ENCODE measurements at regions not wholly inside any gene's neighbourhood (a gene's known extent, or its start where the extent isn't known, plus 50 kb on each side); places are given as distances from the start of the nearest gene placed in this dataset.

DNA sequence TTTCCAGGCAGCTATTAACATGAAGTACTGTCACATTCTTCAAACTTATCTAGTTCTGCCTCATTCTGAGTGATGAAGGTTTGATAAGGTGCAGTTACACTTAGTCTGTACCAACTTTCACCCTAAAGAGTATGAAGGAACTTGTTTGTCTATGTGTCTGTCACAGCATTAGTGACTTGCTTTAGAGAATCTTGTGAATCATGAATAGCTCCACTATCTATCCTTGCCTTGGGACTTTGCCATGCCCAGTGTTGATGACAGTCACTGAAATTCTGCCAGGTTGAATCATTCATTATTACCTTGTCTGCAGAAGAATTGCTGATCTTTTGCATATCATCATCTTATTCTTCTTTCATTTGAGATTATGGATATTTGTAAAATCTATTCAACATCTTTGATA, 50.9 kb upstream of the A1CF start:
- ChIA-PET CTCF (no interaction called here), POLR2A (no interaction called here)
- TF ChIP-seq, protein P1, sequence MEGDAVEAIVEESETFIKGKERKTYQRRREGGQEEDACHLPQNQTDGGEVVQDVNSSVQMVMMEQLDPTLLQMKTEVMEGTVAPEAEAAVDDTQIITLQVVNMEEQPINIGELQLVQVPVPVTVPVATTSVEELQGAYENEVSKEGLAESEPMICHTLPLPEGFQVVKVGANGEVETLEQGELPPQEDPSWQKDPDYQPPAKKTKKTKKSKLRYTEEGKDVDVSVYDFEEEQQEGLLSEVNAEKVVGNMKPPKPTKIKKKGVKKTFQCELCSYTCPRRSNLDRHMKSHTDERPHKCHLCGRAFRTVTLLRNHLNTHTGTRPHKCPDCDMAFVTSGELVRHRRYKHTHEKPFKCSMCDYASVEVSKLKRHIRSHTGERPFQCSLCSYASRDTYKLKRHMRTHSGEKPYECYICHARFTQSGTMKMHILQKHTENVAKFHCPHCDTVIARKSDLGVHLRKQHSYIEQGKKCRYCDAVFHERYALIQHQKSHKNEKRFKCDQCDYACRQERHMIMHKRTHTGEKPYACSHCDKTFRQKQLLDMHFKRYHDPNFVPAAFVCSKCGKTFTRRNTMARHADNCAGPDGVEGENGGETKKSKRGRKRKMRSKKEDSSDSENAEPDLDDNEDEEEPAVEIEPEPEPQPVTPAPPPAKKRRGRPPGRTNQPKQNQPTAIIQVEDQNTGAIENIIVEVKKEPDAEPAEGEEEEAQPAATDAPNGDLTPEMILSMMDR (IDR thresholded peaks at IDR 0.05; ENCODE audit: control extremely low read depth, extremely low read depth, low read depth, missing control alignments), result no peak
- DNase-seq (ENCODE audit: extremely low spot score), result no peak

DNA sequence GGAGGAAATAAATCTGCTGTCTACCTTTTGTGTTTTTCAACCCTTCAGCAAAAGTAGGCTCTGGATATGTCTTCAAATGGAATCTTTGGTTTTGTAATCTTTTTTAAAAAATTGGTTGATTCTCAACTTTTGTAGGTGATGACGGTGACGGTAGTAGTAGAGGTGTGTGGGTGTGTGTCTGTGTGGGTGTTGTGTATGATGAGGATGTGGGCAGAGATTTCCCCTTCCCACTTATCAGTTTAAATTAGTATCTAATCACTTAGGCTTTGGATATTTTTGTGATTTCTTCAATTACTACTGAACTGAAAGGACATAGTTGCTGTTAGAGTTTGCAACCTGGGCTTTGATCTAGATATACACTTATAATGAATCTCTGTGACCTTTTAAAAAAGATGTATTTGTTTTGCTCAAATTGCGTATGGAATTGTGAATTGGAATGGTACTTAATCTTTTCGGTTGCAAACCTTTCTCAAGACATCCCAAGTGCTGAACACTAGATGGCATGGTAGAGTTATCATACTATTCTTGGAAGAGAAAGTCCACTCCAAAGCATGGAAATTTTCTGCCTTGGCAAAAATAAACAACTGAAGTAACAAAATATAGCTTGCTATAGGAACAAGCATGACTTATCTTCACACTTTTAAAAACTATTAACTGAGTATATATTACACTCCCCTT, 51.9 kb upstream of the A1CF start:
- POLR2A ChIA-PET, result no interaction called here
- TF ChIP-seq, protein P1 (IDR thresholded peaks at IDR 0.05; ENCODE audit: control extremely low read depth, extremely low read depth, low read depth, missing control alignments), result peak; percentile 32
- CTCF ChIA-PET, result interaction anchor here (1.1 kb wide), 1 partner anchor 16 kb away, joined by 3 read pairs; no protein-coding TSS in a partner anchor
- DNase-seq (ENCODE audit: extremely low spot score), result no peak

DNA sequence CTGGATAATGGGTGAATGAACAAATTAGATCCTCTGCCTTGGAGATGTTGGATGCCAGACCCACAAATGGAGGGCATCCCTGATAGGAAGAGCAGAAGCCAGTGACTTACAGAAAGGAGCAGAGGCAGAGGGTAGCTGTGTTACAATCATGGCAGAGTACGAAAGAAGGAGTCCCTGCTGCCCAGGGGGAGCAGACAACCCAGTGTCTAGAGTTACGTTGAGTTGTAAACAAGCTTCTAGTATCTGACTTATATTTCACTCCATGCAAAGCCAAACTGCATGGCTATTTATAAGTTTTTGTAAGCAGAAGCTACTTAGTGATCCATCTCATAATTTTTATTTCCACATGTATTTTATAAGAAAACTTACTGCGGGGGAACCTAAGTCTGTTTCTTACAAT, 56.2 kb upstream of the A1CF start:
- CTCF ChIA-PET, result interaction anchor here (0.7 to 0.9 kb wide), 2 partner anchors 8 to 20 kb away, joined by 3 read pairs; no protein-coding TSS in a partner anchor
- DNase-seq (ENCODE audit: extremely low spot score), result no peak
- TF ChIP-seq, protein P1 (IDR thresholded peaks at IDR 0.05; ENCODE audit: control extremely low read depth, extremely low read depth, low read depth, missing control alignments), result no peak
- POLR2A ChIA-PET, result no interaction called here

DNA sequence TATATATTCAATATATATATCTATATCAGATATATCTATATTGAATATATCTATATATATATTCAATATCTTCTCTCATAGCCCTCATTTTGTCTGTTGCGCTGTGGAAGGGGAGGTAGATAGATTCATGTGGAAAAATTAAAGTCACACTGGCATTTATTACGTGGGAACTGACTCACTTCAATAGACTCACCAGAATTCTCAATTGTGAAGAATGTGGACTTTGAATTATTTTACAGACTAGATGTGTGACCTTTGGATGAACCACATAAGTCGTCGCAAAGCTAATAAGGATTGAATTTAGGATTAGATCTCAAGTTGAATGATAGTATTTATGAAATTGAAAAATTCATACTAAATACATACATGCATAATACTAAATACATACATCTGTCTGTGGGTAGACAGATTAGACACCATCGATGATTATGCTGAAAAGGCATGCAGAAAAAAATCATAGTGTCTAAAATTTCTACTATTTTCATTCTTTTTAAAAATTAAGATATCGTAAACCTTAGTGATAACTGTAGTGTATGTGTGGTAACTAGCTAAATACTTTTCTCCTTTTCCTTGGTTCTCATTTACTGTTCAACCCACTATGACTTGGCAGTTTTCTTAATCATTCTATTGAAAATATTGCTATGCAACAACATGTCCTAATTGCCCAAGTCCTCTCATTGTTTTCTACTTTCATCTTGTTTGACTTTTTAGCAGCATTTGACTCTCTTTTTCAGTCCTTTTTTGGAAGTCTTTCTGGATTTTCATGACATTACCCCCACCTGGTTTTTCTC, 61.8 kb upstream of the A1CF start:
- POLR2A ChIA-PET, result no interaction called here
- CTCF ChIA-PET, result interaction anchor here (1.0 to 1.9 kb wide), 2 partner anchors 15 to 29 kb away, joined by 3 to 5 read pairs; no protein-coding TSS in a partner anchor
- no peak for DNase-seq (ENCODE audit: extremely low spot score)
- TF ChIP-seq, protein P1 (IDR thresholded peaks at IDR 0.05; ENCODE audit: control extremely low read depth, extremely low read depth, low read depth, missing control alignments), result no peak

GRCh38 chr10:50951365-50951764, 65.9 kb upstream of the A1CF start:
- POLR2A ChIA-PET, result no interaction called here
- TF ChIP-seq, protein P1 (IDR thresholded peaks at IDR 0.05; ENCODE audit: control extremely low read depth, extremely low read depth, low read depth, missing control alignments), result no peak
- CTCF ChIA-PET, result interaction anchor here (1.5 to 1.8 kb wide), 2 partner anchors 9 to 11 kb away, joined by 3 to 4 read pairs; no protein-coding TSS in a partner anchor
- DNase-seq (ENCODE audit: extremely low spot score), result no peak

DNA sequence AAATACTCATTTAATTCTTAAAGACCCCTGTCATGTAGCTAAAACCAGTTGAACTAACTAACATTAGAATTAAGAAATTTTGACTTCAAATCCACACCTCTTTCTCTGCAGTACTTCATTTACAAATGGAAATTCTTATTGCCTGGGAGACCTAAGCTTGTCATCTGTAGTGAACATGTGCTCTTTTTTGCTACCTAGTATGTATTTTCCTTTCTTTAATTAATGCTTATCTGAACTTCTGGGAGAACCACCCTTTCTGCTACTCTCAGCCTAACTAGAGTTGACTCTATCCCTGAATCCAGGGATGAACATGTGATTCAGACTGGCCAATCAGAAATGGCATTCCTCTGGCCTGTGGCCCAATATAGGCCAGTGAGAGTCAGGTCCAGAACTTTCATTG, 75.9 kb upstream of the A1CF start:
- CTCF ChIA-PET, result interaction anchor here (1.4 kb wide), 1 partner anchor 11 kb away, joined by 4 read pairs; no protein-coding TSS in a partner anchor
- TF ChIP-seq, protein P1 (IDR thresholded peaks at IDR 0.05; ENCODE audit: control extremely low read depth, extremely low read depth, low read depth, missing control alignments), result no peak
- POLR2A ChIA-PET, result no interaction called here
- no peak for DNase-seq (ENCODE audit: extremely low spot score)
